Spleen (tissue), 7 donors: ENCODE measurements at regions not wholly inside any gene's neighbourhood (a gene's known extent, or its start where the extent isn't known, plus 50 kb on each side); places are given as distances from the start of the nearest gene placed in this dataset.
"Not testable (repeated sequence)": the region's sequence is repeated elsewhere in the genome, so short reads cannot be mapped to it uniquely, and the experiment has no call there.

ENCODE experiments used
- POLR2AphosphoS5 ChIP-seq, 3 donors: sonication (generic); formaldehyde crosslinking; IDR thresholded peaks; one replicate each; pipeline ENCODE4 v1.5.1; 2017; ENCODE audit warnings: antibody characterized with exemption in 3 of 3
- TF ChIP-seq, protein P1 (sequence below), 11 experiments: fragments of 200-600 bp in 7 of 11; fragments of 450-650 bp in 4 of 11; sonication (generic) in 4 of 11; IDR thresholded peaks in 8 of 11; conservative IDR thresholded peaks in 3 of 11; 1 replicate in 7 of 11; 2 replicates in 4 of 11; pipeline versions ENCODE4 v1.4.0 to v1.8.0; 2016 to 2021; ENCODE audit warnings: antibody characterized with exemption in 11 of 11, inconsistent platforms in 4 of 11, mild to moderate bottlenecking in 1 of 11
- donor health status: DM: no; HTN: no; CAD: no; lungs with moderate emphysema.
- donor health status: DM: no; HTN: no; CAD: no.
- donor health status: DM: no; HTN: no; CAD: no.

DNA sequence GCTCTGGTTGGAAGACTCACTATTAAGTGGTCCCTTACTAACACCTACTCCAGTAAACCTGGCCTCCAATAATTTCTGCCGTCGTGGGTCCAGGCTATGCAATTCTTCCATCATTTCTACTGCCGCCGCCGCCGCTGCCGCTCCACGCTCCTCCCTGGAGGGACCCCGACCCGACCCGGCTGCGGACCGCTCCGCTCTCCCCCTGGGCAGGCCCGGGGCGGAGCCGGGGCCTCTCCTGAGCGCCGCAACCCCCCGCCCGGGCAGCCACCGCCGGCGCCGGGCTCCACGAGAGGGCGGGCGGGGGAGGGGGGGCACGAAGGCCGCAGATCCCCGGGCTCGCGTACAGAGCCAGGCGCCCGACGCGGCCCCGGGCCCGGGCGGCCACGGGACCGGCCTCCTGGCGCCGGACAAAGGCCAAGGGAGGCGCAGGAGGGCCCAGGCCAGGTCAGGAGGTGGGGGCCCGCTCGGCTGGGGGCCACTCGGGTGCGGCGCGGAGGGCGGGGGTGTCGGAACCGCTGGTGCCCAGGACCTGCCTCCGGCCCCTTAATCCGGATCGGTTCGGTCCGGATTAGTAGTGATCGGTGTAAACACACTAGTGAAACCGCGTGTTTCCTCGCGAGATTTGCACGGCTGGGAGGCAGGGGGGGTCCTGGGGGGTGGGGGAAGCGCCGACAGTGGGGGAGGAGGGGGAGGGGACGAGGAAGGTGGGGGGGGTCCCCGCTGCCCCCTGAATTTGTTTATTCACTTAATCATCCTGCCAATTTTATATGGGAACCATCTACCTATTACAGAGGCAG is 215.1 kb upstream of the CCL2 start:
- TF ChIP-seq, protein P1, sequence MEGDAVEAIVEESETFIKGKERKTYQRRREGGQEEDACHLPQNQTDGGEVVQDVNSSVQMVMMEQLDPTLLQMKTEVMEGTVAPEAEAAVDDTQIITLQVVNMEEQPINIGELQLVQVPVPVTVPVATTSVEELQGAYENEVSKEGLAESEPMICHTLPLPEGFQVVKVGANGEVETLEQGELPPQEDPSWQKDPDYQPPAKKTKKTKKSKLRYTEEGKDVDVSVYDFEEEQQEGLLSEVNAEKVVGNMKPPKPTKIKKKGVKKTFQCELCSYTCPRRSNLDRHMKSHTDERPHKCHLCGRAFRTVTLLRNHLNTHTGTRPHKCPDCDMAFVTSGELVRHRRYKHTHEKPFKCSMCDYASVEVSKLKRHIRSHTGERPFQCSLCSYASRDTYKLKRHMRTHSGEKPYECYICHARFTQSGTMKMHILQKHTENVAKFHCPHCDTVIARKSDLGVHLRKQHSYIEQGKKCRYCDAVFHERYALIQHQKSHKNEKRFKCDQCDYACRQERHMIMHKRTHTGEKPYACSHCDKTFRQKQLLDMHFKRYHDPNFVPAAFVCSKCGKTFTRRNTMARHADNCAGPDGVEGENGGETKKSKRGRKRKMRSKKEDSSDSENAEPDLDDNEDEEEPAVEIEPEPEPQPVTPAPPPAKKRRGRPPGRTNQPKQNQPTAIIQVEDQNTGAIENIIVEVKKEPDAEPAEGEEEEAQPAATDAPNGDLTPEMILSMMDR (IDR thresholded peaks at IDR 0.05 in 8 of 11, conservative IDR thresholded peaks at IDR 0.05 in 3 of 11) = not testable (repeated sequence)
- not testable (repeated sequence) for TF ChIP-seq POLR2AphosphoS5 (IDR thresholded peaks at IDR 0.05)
